ENCODE measurements at regions not wholly inside any gene's neighbourhood (a gene's known extent, or its start where the extent isn't known, plus 50 kb on each side); places are given as distances from the start of the nearest gene placed in this dataset.

DNA sequence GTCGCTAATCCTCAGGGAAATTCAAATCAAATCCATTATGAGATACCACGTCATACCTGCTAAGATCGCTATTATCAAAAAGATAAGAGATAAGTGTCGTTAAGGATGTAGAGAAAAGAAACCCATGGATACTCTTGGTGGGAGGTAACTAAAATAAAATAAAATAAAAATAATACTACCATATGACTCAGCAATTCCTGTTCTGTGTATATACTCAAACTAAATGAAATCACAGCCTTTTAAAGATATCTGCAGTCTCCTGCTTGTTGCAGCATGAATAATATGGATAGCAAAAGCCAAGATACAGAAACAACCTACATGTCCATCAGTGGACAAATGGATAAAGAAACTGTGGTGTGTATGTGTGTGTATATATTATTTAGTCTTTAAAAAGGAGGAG, 105.8 kb upstream of the IL15 start:
- intact Hi-C loops (cut with DNase I; ENCODE audit: low total_unique reads): no loop called here
- H3K4me1 ChIP-seq: no peaks in the 10 kb centered on the region
- DNase-seq: no peak
- in situ Hi-C loops (cut with MboI; ENCODE audit: low pct_ligation_motif_present in 1 of 4, low pct_unique_long_range_greater_than_20kb in 1 of 4, low sequenced_read_pairs in 3 of 4): no loop called here
- TF ChIP-seq EP300 (IDR thresholded peaks at IDR 0.05; ENCODE audit: low read depth): no peak
- TF ChIP-seq POLR2A (IDR thresholded peaks at IDR 0.05): no peak
- TF ChIP-seq, protein P1, sequence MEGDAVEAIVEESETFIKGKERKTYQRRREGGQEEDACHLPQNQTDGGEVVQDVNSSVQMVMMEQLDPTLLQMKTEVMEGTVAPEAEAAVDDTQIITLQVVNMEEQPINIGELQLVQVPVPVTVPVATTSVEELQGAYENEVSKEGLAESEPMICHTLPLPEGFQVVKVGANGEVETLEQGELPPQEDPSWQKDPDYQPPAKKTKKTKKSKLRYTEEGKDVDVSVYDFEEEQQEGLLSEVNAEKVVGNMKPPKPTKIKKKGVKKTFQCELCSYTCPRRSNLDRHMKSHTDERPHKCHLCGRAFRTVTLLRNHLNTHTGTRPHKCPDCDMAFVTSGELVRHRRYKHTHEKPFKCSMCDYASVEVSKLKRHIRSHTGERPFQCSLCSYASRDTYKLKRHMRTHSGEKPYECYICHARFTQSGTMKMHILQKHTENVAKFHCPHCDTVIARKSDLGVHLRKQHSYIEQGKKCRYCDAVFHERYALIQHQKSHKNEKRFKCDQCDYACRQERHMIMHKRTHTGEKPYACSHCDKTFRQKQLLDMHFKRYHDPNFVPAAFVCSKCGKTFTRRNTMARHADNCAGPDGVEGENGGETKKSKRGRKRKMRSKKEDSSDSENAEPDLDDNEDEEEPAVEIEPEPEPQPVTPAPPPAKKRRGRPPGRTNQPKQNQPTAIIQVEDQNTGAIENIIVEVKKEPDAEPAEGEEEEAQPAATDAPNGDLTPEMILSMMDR (IDR thresholded peaks at IDR 0.05): no peak
- TF ChIP-seq POLR2AphosphoS5 (IDR thresholded peaks at IDR 0.05): no peak
- peaks cover 6 to 16% of the 10 kb centered on the region in 2 donors for H3K9me3 ChIP-seq
- H3K27me3 ChIP-seq: no peaks in the 10 kb centered on the region
- no peaks in the 10 kb centered on the region for H3K36me3 ChIP-seq
- 90 to 91% methylated on average over 4 of the region's 4 CpGs for WGBS, 2 donors (ENCODE audit: low coverage in 1 of 2)
- no peak overlapping the region for H3K4me3 ChIP-seq
- no peak overlapping the region for H3K27ac ChIP-seq

DNA sequence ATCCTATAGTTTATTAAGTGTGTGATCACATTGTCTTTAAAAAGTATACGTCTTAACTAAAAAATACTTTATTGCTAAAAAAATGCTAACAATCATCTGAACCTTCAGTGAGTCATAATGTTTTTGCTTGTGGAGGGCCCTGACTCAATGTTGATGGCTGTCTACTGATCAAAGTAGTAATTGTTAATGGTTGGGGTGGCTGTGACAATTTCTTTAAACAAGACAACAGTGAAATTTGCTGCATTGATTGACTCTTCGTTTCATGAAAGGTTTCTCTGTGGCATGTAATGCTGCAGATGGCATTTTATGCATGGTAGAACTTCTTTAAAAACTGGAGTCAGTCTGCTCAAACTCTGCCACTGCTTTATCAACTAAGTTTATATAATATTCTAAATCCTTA, 101.4 kb upstream of the IL15 start:
- no peaks in the 10 kb centered on the region for H3K4me1 ChIP-seq
- H3K36me3 ChIP-seq: no peaks in the 10 kb centered on the region
- no peak overlapping the region for H3K27ac ChIP-seq
- no peak overlapping the region for H3K4me3 ChIP-seq
- in situ Hi-C loops (cut with MboI; ENCODE audit: low pct_ligation_motif_present in 1 of 4, low pct_unique_long_range_greater_than_20kb in 1 of 4, low sequenced_read_pairs in 3 of 4) (no loop called here), intact Hi-C loops (cut with DNase I; ENCODE audit: low total_unique reads) (no loop called here)
- no peak for DNase-seq
- 82 to 86% methylated on average over 2 of the region's 2 CpGs for WGBS, 2 donors (ENCODE audit: low coverage in 1 of 2)
- H3K27me3 ChIP-seq: no peaks in the 10 kb centered on the region
- TF ChIP-seq POLR2AphosphoS5 (IDR thresholded peaks at IDR 0.05): no peak
- no peak for TF ChIP-seq POLR2A (IDR thresholded peaks at IDR 0.05)
- TF ChIP-seq EP300 (IDR thresholded peaks at IDR 0.05; ENCODE audit: low read depth): no peak
- TF ChIP-seq, protein P1 (IDR thresholded peaks at IDR 0.05): no peak
- H3K9me3 ChIP-seq: peaks cover 7 to 11% of the 10 kb centered on the region in 2 donors

DNA sequence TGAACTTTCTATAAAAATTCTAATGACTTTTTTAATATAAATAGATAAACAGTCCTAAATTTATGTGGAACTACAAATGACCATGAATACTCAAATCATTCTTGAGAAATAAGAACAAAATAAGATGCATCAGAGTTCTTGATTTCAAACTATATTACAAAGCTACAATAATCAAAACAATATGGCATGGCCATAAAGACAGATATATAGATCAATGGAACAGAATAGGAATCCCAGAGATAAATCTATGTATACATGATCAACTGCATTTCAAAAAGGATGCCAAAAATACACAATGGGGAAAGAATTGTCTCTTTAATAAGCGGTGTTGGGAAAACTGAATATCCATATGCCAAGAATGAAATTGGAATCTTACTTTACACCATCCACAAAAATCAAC, 98.4 kb upstream of the IL15 start:
- no peak for DNase-seq
- Histone ChIP-seq H3K9me3 (peaks cover 7 to 9% of the 10 kb centered on the region in 2 donors), H3K4me1 (no peaks in the 10 kb centered on the region), H3K27ac (no peak overlapping the region), H3K27me3 (no peaks in the 10 kb centered on the region), H3K4me3 (no peak overlapping the region), H3K36me3 (no peaks in the 10 kb centered on the region)
- in situ Hi-C loops (cut with MboI; ENCODE audit: low pct_ligation_motif_present in 1 of 4, low pct_unique_long_range_greater_than_20kb in 1 of 4, low sequenced_read_pairs in 3 of 4) (no loop called here), intact Hi-C loops (cut with DNase I; ENCODE audit: low total_unique reads) (no loop called here)
- WGBS, 2 donors (ENCODE audit: low coverage in 1 of 2): 100% methylated on average over 1 of the region's 1 CpG
- no peak for TF ChIP-seq POLR2AphosphoS5 (IDR thresholded peaks at IDR 0.05)
- no peak for TF ChIP-seq POLR2A (IDR thresholded peaks at IDR 0.05)
- no peak for TF ChIP-seq EP300 (IDR thresholded peaks at IDR 0.05; ENCODE audit: low read depth)
- TF ChIP-seq, protein P1 (IDR thresholded peaks at IDR 0.05): no peak

DNA sequence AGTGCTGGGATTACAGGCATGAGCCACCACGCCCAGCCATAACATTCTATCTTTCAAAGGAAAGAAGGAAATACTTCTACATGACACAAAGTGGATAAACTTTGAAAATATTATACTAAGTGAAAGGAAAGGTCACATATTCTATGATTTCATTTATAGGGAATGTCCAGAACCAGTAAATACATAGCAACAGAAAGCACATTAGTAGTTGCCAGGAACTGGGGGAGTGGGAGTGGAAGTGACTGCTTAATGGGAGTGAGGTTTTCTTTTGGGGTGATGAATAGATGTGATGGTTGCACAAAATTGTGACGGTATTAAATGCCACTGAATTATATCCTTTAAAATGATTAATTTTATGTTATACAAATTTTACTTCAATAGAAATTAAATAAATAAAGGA, 95.7 kb upstream of the IL15 start:
- in situ Hi-C loops (cut with MboI; ENCODE audit: low pct_ligation_motif_present in 1 of 4, low pct_unique_long_range_greater_than_20kb in 1 of 4, low sequenced_read_pairs in 3 of 4) (no loop called here), intact Hi-C loops (cut with DNase I; ENCODE audit: low total_unique reads) (no loop called here)
- TF ChIP-seq POLR2AphosphoS5 (IDR thresholded peaks at IDR 0.05): no peak
- no peak for TF ChIP-seq POLR2A (IDR thresholded peaks at IDR 0.05)
- TF ChIP-seq, protein P1 (IDR thresholded peaks at IDR 0.05): no peak
- no peak for TF ChIP-seq EP300 (IDR thresholded peaks at IDR 0.05; ENCODE audit: low read depth)
- Histone ChIP-seq H3K4me1 (no peaks in the 10 kb centered on the region), H3K36me3 (no peaks in the 10 kb centered on the region), H3K27ac (no peak overlapping the region), H3K9me3 (peaks cover 7 to 9% of the 10 kb centered on the region in 2 donors), H3K4me3 (no peak overlapping the region), H3K27me3 (no peaks in the 10 kb centered on the region)
- WGBS, 2 donors (ENCODE audit: low coverage in 1 of 2): 87 to 91% methylated on average over 1 to 2 of the region's 2 CpGs
- DNase-seq: no peak
